Endothelial cell of umbilical vein (primary cell): ENCODE measurements at regions not wholly inside any gene's neighbourhood (a gene's known extent, or its start where the extent isn't known, plus 50 kb on each side); places are given as distances from the start of the nearest gene placed in this dataset.
"Not testable (repeated sequence)": the region's sequence is repeated elsewhere in the genome, so short reads cannot be mapped to it uniquely, and the experiment has no call there.

Experiments
- BruUV-seq: library from RNA; stranded (reverse); fragments of 400-500 nt; replicated peaks from 2 replicates; lab custom pipeline; 2021; lab: Mats Ljungman, UMichigan
- CTCF ChIA-PET: fragments of 300-600, 350-600 bp; sonication (Branson Sonifier 250); formaldehyde crosslinking; loops from one replicate; lab custom pipeline; 2021; ENCODE audit warnings: antibody characterized with exemption, inconsistent platforms; lab: Charles Lee
- POLR2A ChIA-PET: fragments of 300-600, 350-600 bp; sonication (Branson Sonifier 250); formaldehyde crosslinking; loops from one replicate; lab custom pipeline; 2021; ENCODE audit warnings: antibody characterized with exemption, inconsistent platforms; lab: Charles Lee
- DNase-seq: peaks from one replicate; pipeline ENCODE4 v3.0.0-alpha.2; 2011; ENCODE audit warnings: low read depth, low spot score
- FAIRE-seq: peaks from 2 replicates; lab custom pipeline; 2011; peaks lifted over from hg19 to GRCh38; lab: Jason Lieb, UNC
- H2AFZ ChIP-seq: 2 replicates; pipeline ENCODE4 v1.6.0; 2012; ENCODE audit warnings: low read depth, low read length, control low read depth, inconsistent platforms
- H3K27ac ChIP-seq: 2 replicates; pipeline ENCODE4 v1.5.1; 2011; ENCODE audit warnings: low read depth, mild to moderate bottlenecking, control low read depth, low read length, moderate library complexity; ENCODE audit not compliant: insufficient read depth
- H3K27me3 ChIP-seq, 2 experiments: 2 replicates each; pipeline versions ENCODE4 v1.6.0 to v1.6.1; 2011; ENCODE audit warnings: low read length in 2 of 2, mixed read lengths in 1 of 2; ENCODE audit not compliant: control insufficient read depth in 2 of 2, insufficient read depth in 2 of 2
- H3K36me3 ChIP-seq, 2 experiments: 2 replicates in 1 of 2; 3 replicates in 1 of 2; pipeline ENCODE4 v1.5.1; 2011; ENCODE audit warnings: low read length in 2 of 2, mild to moderate bottlenecking in 1 of 2, moderate library complexity in 1 of 2; ENCODE audit not compliant: control insufficient read depth in 2 of 2, insufficient read depth in 2 of 2; ENCODE audit errors: extremely low read depth in 1 of 2
- H3K4me1 ChIP-seq: 3 replicates; pipeline ENCODE4 v1.5.1; 2011; ENCODE audit warnings: mild to moderate bottlenecking, low read length; ENCODE audit not compliant: control insufficient read depth, insufficient read depth; ENCODE audit errors: extremely low read depth
- H3K4me2 ChIP-seq: 2 replicates; pipeline ENCODE4 v1.6.1; 2011; ENCODE audit warnings: low read length, control low read depth, mixed read lengths; ENCODE audit not compliant: insufficient read depth
- H3K4me3 ChIP-seq, 3 experiments: fragments of 200-600 bp in 1 of 3; sonication (generic), shearing (Covaris generic) in 1 of 3; replicated peaks in 1 of 3; 2 replicates each; pipeline ENCODE4 v1.5.1; 2011 to 2016; ENCODE audit warnings: control low read depth in 3 of 3, low read length in 3 of 3, mild to moderate bottlenecking in 2 of 3, inconsistent platforms in 1 of 3, low read depth in 1 of 3, moderate library complexity in 1 of 3; ENCODE audit not compliant: insufficient read depth in 1 of 3
- H3K79me2 ChIP-seq: 2 replicates; pipeline ENCODE4 v1.6.0; 2012; ENCODE audit warnings: low read length, inconsistent platforms; ENCODE audit not compliant: control insufficient read depth, insufficient read depth
- H3K9ac ChIP-seq: replicated peaks from 2 replicates; pipeline ENCODE3; 2011; ENCODE audit warnings: low read length, control low read depth; ENCODE audit not compliant: insufficient read depth; ENCODE audit errors: extremely low read depth
- H3K9me1 ChIP-seq: replicated peaks from 3 replicates; pipeline ENCODE4 v1.6.0; 2011; ENCODE audit warnings: mild to moderate bottlenecking, low read length; ENCODE audit not compliant: control insufficient read depth, insufficient read depth; ENCODE audit errors: extremely low read depth
- H3K9me3 ChIP-seq: replicated peaks from 2 replicates; pipeline ENCODE4 v1.5.1; 2012; ENCODE audit warnings: low read length, inconsistent platforms; ENCODE audit not compliant: control insufficient read depth, insufficient read depth
- H4K20me1 ChIP-seq: replicated peaks from 2 replicates; pipeline ENCODE3; 2011; ENCODE audit warnings: mild to moderate bottlenecking, low read length; ENCODE audit not compliant: control insufficient read depth, insufficient read depth; ENCODE audit errors: extremely low read depth
- dilution Hi-C: fragments of 300-500 bp; cut with MboI; formaldehyde crosslinking; loops from one replicate; pipeline ENCODE4 v1.15.0; 2019; ENCODE audit warnings: low sequenced_read_pairs; ENCODE audit not compliant: extremely low pct_ligation_motif_present
- intact Hi-C: fragments of 100-400 bp; cut with micrococcal nuclease; formaldehyde crosslinking; loops from one replicate; pipeline ENCODE4 v1.10.0; 2022

DNA sequence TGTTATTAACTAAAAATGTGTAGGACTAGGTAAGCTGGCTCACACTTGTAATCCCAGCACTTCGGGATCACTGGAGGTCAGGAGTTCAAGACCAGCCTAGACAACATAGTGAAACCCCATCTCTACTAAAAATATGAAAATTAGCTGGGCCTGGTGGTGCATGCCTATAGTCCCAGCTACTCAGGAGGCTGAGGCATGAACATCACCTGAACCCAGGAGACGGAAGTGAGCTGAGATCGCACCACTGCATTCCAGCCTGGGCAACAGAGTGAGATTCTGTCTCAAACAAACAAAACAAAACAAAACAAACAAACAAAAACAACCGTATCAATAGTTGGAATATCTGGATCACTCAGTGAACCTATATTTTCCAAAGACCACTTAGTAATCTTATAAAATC is 4759.1 kb upstream of the OR11H1 start:
- DNase-seq, H2AFZ ChIP-seq, H3K27me3 ChIP-seq, H3K4me1 ChIP-seq, BruUV-seq, H3K79me2 ChIP-seq, POLR2A ChIA-PET, H4K20me1 ChIP-seq, H3K4me3 ChIP-seq, FAIRE-seq, H3K9me1 ChIP-seq, dilution Hi-C loops, H3K36me3 ChIP-seq, H3K27ac ChIP-seq, H3K4me2 ChIP-seq, H3K9ac ChIP-seq, H3K9me3 ChIP-seq, intact Hi-C loops, CTCF ChIA-PET: not testable (repeated sequence)

GRCh38 chr22:10771744-10772143 is 4756.2 kb upstream of the OR11H1 start:
- BruUV-seq, H2AFZ ChIP-seq, POLR2A ChIA-PET, dilution Hi-C loops, intact Hi-C loops, H3K9me3 ChIP-seq, H3K4me1 ChIP-seq, FAIRE-seq, H3K9ac ChIP-seq, H3K4me3 ChIP-seq, H3K4me2 ChIP-seq, H3K79me2 ChIP-seq, CTCF ChIA-PET, DNase-seq, H3K9me1 ChIP-seq, H4K20me1 ChIP-seq, H3K27me3 ChIP-seq, H3K27ac ChIP-seq, H3K36me3 ChIP-seq: not testable (repeated sequence)

DNA sequence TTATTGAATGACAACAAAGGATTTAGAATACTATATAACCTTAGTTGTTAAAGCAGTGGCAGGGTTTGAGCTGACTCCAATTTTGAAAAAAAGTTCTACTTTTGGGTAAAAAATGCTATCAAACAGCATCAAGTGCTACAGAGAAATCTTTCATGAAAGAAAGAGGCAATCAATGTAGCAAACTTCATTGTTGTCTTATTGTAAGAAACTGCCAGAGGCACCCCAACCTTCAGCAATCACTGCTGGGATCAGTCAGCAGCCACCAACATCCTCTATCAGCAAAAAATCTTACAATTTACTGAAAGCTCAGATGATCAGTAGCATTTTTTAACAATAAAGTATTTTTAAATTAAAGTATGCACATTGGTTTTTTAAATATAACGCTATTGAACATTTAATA is 4754.7 kb upstream of the OR11H1 start:
- CTCF ChIA-PET, H3K27ac ChIP-seq, BruUV-seq, intact Hi-C loops, H3K4me2 ChIP-seq, DNase-seq, POLR2A ChIA-PET, H3K9me3 ChIP-seq, H3K36me3 ChIP-seq, H2AFZ ChIP-seq, dilution Hi-C loops, H3K9me1 ChIP-seq, H3K4me1 ChIP-seq, H4K20me1 ChIP-seq, H3K4me3 ChIP-seq, H3K27me3 ChIP-seq, H3K9ac ChIP-seq, FAIRE-seq, H3K79me2 ChIP-seq: not testable (repeated sequence)

GRCh38 chr22:10775601-10776357 is 4752.2 kb upstream of the OR11H1 start:
- dilution Hi-C loops, CTCF ChIA-PET, H2AFZ ChIP-seq, H3K9me1 ChIP-seq, intact Hi-C loops, H3K27me3 ChIP-seq, H3K4me2 ChIP-seq, FAIRE-seq, H3K4me1 ChIP-seq, H3K36me3 ChIP-seq, BruUV-seq, H3K79me2 ChIP-seq, H3K9me3 ChIP-seq, H4K20me1 ChIP-seq, DNase-seq, H3K27ac ChIP-seq, H3K9ac ChIP-seq, POLR2A ChIA-PET, H3K4me3 ChIP-seq: not testable (repeated sequence)
